GM19351 (cell line): ENCODE measurements at regions not wholly inside any gene's neighbourhood (a gene's known extent, or its start where the extent isn't known, plus 50 kb on each side); places are given as distances from the start of the nearest gene placed in this dataset.
A peak's percentile ranks its signal among the peaks of the same experiment; 100 is the strongest.
"Not testable (repeated sequence)": the region's sequence is repeated elsewhere in the genome, so short reads cannot be mapped to it uniquely, and the experiment has no call there.

Experiments used
- ATAC-seq: cut with Tn5 transposase; IDR thresholded peaks from one replicate; pipeline ENCODE4 v1.9.1; 2021; ENCODE audit warnings: mild to moderate bottlenecking, moderate library complexity; ENCODE audit not compliant: unreplicated experiment

- ATAC-seq, result no peak
Observed at GRCh38 chr4:33437406-33437805, 2717.2 kb downstream of the PCDH7 start.

- no peak for ATAC-seq
Observed at GRCh38 chr4:33446953-33447352, 2726.8 kb downstream of the PCDH7 start.

- no peak for ATAC-seq
Observed at GRCh38 chr4:33448948-33449347, 2728.8 kb downstream of the PCDH7 start.

- no peak for ATAC-seq
Observed at GRCh38 chr4:33453436-33453835, 2733.3 kb downstream of the PCDH7 start.

GRCh38 chr4:33453916-33454315 lies 2733.7 kb downstream of the PCDH7 start:
- no peak for ATAC-seq

GRCh38 chr4:33465565-33465964 lies 2745.4 kb downstream of the PCDH7 start:
- no peak for ATAC-seq

GRCh38 chr4:33467291-33467690 lies 2747.1 kb downstream of the PCDH7 start:
- ATAC-seq, result no peak

GRCh38 chr4:33470805-33471204 lies 2750.6 kb downstream of the PCDH7 start:
- ATAC-seq, result no peak

GRCh38 chr4:33477715-33478114 lies 2757.5 kb downstream of the PCDH7 start:
- ATAC-seq, result no peak

GRCh38 chr4:33482773-33483172 lies 2761.5 kb downstream of the ARAP2 start:
- no peak for ATAC-seq

GRCh38 chr4:33485111-33485510 lies 2759.2 kb downstream of the ARAP2 start:
- ATAC-seq, result no peak

GRCh38 chr4:33493231-33493630 lies 2751.1 kb downstream of the ARAP2 start:
- ATAC-seq, result no peak

GRCh38 chr4:33494150-33494549 lies 2750.2 kb downstream of the ARAP2 start:
- ATAC-seq, result no peak

GRCh38 chr4:33501587-33501986 lies 2742.7 kb downstream of the ARAP2 start:
- ATAC-seq, result not testable (repeated sequence)

- ATAC-seq, result peak; percentile 81
Observed at GRCh38 chr4:33512397-33512796, 2731.9 kb downstream of the ARAP2 start.

GRCh38 chr4:33518856-33519255 lies 2725.5 kb downstream of the ARAP2 start:
- ATAC-seq, result no peak

- no peak for ATAC-seq
Observed at GRCh38 chr4:33532821-33533220, 2711.5 kb downstream of the ARAP2 start.

GRCh38 chr4:33536898-33537297 lies 2707.4 kb downstream of the ARAP2 start:
- ATAC-seq, result no peak

- ATAC-seq, result no peak
Observed at GRCh38 chr4:33537527-33537926, 2706.8 kb downstream of the ARAP2 start.

GRCh38 chr4:33543941-33544450 lies 2700.3 kb downstream of the ARAP2 start:
- ATAC-seq, result no peak

- no peak for ATAC-seq
Observed at GRCh38 chr4:33551244-33551643, 2693.1 kb downstream of the ARAP2 start.

GRCh38 chr4:33561259-33561658 lies 2683.1 kb downstream of the ARAP2 start:
- no peak for ATAC-seq

- ATAC-seq, result no peak
Observed at GRCh38 chr4:33566649-33567048, 2677.7 kb downstream of the ARAP2 start.

GRCh38 chr4:33577791-33578190 lies 2666.5 kb downstream of the ARAP2 start:
- ATAC-seq, result no peak
